Nucleus accumbens (tissue), 56 donors: ENCODE measurements at regions not wholly inside any gene's neighbourhood (a gene's known extent, or its start where the extent isn't known, plus 50 kb on each side); places are given as distances from the start of the nearest gene placed in this dataset.
"Not testable (repeated sequence)": the region's sequence is repeated elsewhere in the genome, so short reads cannot be mapped to it uniquely, and the experiment has no call there.

Source experiments
- DNase-seq, 56 donors: peaks; one replicate each; lab custom pipeline; 2025; lab: John Stamatoyannopoulos, UW

GRCh38 chr6:4433199-4433598 is 297.8 kb upstream of the ECI2 start:
- no peak for DNase-seq

GRCh38 chr6:4426968-4427367 is 291.6 kb upstream of the ECI2 start:
- DNase-seq, result no peak

DNA sequence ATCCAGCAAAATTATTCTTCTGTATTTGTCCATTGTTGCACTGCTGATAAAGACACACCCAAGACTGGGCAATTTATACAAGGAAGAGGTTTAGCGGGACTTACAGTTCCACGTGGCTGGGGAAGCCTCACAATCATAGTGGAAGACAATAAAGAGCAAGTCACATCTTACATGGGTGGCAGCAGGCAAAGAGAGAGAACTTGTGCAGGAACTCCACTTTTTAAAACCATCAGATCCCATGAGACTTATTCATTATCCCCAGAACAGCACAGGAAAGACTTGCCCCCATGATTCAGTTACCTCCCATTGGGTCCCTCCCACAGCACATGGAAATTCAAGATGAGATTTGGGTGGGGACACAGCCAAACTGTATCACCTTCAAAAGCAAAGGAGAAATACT is 286.5 kb upstream of the ECI2 start:
- DNase-seq, result no peak

DNA sequence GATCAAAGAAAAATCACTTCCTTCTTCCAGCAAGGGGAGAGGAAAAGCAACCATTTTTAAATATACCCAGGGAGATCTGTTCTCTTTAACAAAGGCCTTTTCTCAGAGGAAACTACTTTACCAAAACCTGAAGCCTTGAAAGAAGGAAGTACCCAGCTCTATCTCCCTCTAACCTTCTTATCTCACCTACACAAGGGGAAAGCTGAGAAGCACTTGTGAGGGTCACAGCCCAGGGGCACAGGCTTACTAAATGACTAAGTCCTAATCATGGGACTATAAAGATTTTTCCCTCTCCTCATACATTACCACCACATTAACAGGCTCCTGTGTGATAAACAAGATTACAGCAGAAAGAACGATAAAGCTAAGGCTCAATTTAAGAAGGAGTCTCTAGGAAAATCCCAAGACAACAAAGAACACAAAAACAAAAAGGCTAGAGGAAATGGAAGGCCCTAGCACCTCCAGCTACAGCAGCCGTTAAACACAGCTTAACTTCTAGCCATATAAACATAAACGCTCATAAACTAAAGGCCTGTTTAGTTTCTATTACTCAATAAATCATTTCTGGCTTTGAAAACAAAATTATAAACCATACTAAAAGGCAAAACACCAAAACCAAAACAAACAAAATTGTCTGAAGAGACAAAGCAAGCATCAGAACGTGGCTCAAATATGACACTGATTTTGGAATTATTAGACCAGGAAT is 284.9 kb upstream of the ECI2 start:
- no peak for DNase-seq

DNA sequence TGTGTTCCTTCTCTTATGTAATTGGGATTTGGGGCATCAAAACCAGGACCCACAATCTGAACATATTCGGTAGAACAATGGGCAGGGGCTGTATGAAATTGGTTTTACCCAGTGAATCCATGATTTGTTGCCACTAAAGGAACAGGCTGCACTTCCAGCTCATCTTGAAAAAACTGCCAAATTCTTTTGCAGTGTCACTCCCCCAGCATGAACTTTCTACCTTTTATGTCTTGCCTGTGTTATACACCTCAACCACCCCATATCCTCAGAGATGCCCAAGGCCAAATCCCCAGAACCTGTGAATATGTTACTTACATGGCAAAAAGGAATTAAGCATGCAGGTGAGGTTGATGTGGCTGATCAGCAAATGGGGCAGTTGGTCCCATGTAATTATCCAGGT is 280.2 kb upstream of the ECI2 start:
- no peak for DNase-seq

- DNase-seq, result not testable (repeated sequence)
These were observed 278.7 kb upstream of the ECI2 start for GRCh38 chr6:4414078-4414477.

GRCh38 chr6:4413073-4413472 is 277.7 kb upstream of the ECI2 start:
- peak in 7 of 56 donors; percentile 5 to 32 (median 22) for DNase-seq

GRCh38 chr6:4412488-4412887 is 277.1 kb upstream of the ECI2 start:
- no peak for DNase-seq

GRCh38 chr6:4412077-4412476 is 276.7 kb upstream of the ECI2 start:
- DNase-seq, result no peak

GRCh38 chr6:4407710-4408109 is 272.3 kb upstream of the ECI2 start:
- not testable (repeated sequence) for DNase-seq

- DNase-seq, result peak in 8 of 56 donors; percentile 7 to 45 (median 17)
These were observed 270.3 kb upstream of the ECI2 start for GRCh38 chr6:4405621-4406212.

- DNase-seq, result peak in 1 of 56 donors; percentile 6
These were observed 269.0 kb upstream of the ECI2 start for GRCh38 chr6:4404415-4404814.

GRCh38 chr6:4403828-4404227 is 268.5 kb upstream of the ECI2 start:
- DNase-seq, result peak in 3 of 56 donors; percentile 8 to 24 (median 13)

- DNase-seq, result no peak
These were observed 267.8 kb upstream of the ECI2 start for GRCh38 chr6:4403023-4403752.

DNA sequence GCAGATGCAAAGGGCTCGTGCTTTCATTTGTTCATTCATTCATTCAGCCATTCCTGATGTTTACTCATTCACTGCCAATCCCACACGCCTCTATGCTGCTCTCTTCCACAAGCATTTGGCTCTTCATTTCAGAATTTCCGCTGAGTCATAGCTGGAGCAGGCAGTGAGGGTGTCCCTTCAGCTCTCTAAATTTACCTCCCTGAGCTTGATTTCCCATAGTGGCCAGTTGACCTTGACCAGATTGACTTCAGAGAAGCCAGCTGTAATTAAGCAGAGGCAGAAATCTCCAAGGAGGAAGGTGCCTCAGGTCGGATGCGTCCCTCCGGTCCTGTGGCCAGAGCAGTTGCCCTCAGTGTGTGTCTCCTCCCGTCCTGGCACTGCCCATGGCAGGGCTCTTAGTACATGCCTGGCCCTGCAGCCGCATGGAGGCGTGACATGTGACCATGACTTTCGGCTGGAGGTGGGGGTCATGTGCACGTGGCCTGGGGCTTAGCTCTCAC is 267.2 kb upstream of the ECI2 start:
- DNase-seq, result no peak

DNA sequence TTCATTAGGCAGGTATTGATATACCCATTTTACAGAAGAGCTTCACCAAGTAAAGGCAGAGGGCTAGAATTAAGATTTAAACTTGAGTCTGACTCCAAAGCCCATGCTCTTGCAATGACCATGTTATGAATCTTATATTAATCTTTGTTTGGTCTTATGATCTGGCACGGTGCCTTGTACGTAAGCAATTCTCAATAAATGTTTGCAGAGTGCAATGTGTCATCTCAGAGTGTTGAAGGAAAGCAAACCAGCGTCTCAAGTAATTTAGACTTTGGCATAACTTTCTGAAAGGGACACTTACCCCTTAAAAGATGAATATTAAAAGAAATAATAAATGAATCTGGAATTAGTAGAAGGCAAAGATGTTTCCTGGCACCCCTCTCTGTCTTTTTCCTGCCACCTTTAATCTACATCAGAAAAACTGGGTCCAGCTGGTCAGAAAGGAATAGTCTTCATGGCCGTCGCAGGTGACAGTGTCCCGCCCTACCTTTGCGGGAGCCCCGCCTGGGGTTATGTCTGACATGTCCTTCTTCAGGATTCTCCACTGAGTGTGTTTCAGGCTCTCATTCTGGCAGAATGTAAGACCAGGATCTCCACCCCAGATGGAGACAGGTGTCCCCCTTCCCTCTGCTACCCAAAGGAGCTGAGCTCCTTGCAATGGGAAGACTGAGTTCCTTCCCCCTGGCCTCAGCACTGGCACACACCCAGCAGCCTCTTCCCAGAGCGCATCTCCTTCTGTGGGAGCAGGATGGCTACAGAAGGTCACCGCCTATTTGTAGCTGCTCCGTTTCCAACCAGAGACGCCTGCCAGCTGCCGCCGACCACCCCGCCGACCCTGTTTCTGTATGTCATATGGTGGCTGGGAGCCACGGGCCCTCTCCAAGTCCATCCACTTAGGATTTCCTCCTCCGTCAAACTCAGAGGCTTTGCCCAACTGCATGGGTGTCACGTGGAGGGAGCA is 266.3 kb upstream of the ECI2 start:
- no peak for DNase-seq

DNA sequence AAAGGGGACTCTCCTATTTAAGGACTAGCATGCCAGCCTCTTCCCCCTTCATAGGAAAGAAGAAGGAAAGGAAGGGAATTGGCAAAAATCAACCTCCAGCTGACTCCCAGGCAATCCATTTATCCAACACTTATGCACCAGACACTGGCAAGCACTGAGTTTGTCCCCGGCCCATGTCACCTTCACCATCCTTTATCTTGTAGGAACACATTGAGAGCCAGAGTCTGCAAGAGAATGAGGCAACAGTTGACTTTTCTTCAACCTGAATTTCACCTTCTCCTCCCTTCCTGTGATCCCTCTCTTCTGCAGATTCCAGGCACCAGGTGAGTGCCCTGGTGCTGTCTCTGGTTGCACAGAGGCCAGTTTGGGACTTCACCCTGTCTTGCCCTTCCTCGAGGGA is 264.3 kb upstream of the ECI2 start:
- DNase-seq, result no peak

DNA sequence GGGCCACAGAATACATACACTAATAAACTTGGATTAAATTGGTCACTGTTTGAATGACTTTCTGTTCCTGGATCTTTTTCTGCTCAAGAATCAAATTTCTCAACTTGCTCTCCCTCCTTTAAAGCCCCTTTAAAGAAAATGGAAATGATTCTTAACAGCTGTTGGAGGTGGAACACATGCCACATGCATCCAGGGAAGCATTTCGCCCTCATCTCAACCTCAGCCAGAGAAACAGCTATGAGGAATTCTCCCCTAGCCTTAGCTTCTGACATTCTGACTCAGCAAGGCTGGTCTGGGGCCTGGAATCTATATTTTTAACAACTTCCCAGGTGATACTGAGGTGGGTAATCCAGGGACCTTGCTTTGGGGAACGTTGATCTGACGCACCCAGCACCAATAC is 263.4 kb upstream of the ECI2 start:
- no peak for DNase-seq

DNA sequence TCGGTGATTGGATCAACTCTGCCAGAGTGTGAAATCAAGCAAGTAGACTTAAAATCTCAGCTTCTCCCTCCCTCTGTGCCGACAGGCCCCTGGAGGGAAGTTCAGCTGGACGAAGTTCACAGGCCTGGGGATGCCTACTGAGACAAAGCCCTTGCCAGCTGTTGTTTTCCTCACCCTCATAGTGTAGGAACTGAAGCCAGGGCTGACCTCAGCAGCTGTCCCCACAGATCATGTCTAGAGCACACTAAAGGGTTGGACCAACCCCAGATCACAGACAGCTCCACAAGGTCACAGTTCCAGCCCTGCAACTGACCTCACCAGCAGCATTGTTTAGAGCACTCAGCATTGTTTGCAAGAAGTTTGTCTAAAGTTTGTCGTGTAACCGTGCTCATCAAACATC is 261.9 kb upstream of the ECI2 start:
- peak in 37 of 56 donors; percentile 10 to 68 (median 30) for DNase-seq

GRCh38 chr6:4396044-4396443 is 260.7 kb upstream of the ECI2 start:
- no peak for DNase-seq
